ENCODE measurements at regions not wholly inside any gene's neighbourhood (a gene's known extent, or its start where the extent isn't known, plus 50 kb on each side); places are given as distances from the start of the nearest gene placed in this dataset.

DNA sequence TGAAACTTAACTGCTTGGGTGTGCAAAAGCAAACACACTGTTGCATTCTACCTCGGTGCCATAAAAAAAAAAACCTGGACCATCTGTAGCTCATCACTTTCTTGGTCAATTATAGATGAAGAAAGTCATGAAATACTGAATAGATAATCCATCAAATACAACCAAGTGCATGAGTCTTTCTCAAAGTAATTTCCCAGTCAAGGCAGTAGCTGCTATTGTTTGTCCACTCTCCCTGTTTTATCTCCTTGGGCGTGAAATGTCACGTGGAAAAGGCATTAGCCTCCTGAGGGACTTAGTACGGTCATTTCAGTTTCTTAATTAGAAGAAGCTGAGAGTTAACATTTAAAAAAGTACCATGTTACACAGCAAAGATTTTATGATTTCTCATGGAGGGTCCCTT is 1697.9 kb downstream of the PCDH9 start (continued):
- TF ChIP-seq, protein P1, sequence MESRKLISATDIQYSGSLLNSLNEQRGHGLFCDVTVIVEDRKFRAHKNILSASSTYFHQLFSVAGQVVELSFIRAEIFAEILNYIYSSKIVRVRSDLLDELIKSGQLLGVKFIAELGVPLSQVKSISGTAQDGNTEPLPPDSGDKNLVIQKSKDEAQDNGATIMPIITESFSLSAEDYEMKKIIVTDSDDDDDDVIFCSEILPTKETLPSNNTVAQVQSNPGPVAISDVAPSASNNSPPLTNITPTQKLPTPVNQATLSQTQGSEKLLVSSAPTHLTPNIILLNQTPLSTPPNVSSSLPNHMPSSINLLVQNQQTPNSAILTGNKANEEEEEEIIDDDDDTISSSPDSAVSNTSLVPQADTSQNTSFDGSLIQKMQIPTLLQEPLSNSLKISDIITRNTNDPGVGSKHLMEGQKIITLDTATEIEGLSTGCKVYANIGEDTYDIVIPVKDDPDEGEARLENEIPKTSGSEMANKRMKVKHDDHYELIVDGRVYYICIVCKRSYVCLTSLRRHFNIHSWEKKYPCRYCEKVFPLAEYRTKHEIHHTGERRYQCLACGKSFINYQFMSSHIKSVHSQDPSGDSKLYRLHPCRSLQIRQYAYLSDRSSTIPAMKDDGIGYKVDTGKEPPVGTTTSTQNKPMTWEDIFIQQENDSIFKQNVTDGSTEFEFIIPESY (IDR thresholded peaks at IDR 0.05; ENCODE audit: extremely low read depth, insufficient replicate concordance, low read length), result no peak
- TF ChIP-seq POLR2AphosphoS5 (IDR thresholded peaks at IDR 0.05; ENCODE audit: low read depth, low read length) (no peak), POLR2A (IDR thresholded peaks at IDR 0.05; ENCODE audit: borderline replicate concordance, extremely low read depth, insufficient read depth, insufficient read length) (no peak), EZH2 (IDR thresholded peaks at IDR 0.05) (no peak)
- TF ChIP-seq, protein P2, sequence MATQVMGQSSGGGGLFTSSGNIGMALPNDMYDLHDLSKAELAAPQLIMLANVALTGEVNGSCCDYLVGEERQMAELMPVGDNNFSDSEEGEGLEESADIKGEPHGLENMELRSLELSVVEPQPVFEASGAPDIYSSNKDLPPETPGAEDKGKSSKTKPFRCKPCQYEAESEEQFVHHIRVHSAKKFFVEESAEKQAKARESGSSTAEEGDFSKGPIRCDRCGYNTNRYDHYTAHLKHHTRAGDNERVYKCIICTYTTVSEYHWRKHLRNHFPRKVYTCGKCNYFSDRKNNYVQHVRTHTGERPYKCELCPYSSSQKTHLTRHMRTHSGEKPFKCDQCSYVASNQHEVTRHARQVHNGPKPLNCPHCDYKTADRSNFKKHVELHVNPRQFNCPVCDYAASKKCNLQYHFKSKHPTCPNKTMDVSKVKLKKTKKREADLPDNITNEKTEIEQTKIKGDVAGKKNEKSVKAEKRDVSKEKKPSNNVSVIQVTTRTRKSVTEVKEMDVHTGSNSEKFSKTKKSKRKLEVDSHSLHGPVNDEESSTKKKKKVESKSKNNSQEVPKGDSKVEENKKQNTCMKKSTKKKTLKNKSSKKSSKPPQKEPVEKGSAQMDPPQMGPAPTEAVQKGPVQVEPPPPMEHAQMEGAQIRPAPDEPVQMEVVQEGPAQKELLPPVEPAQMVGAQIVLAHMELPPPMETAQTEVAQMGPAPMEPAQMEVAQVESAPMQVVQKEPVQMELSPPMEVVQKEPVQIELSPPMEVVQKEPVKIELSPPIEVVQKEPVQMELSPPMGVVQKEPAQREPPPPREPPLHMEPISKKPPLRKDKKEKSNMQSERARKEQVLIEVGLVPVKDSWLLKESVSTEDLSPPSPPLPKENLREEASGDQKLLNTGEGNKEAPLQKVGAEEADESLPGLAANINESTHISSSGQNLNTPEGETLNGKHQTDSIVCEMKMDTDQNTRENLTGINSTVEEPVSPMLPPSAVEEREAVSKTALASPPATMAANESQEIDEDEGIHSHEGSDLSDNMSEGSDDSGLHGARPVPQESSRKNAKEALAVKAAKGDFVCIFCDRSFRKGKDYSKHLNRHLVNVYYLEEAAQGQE (IDR thresholded peaks at IDR 0.05; ENCODE audit: low read depth), result no peak

- Histone ChIP-seq H2AFZ (ENCODE audit: low read depth, low read length, poor library complexity, severe bottlenecking) (no peak overlapping the region), H3K27me3 (ENCODE audit: insufficient read depth, low read length) (no peaks in the 10 kb centered on the region), H3K9me3 (ENCODE audit: control insufficient read depth in 1 of 2, insufficient read depth in 1 of 2, low read depth in 1 of 2, low read length in 2 of 2) (no peaks in the 10 kb centered on the region), H3K36me3 (ENCODE audit: control insufficient read depth in 1 of 2, insufficient read depth in 2 of 2, low read length in 2 of 2) (no peaks in the 10 kb centered on the region), H3K9me2 (ENCODE audit: insufficient read depth) (no peaks in the 10 kb centered on the region), H3K79me2 (ENCODE audit: insufficient read depth, low read length) (no peaks in the 10 kb centered on the region), H3K4me2 (ENCODE audit: low read length) (no peak overlapping the region), H3K4me1 (ENCODE audit: control insufficient read depth in 1 of 2, insufficient read depth in 2 of 2, low read length in 2 of 2) (no peaks in the 10 kb centered on the region), H4K20me1 (ENCODE audit: insufficient read depth) (no peaks in the 10 kb centered on the region), H3K9ac (ENCODE audit: low read length) (no peak overlapping the region), H3K4me3 (replicated peaks in 1 of 2; ENCODE audit: low read depth in 1 of 2, low read length in 2 of 2) (no peak overlapping the region), H3K27ac (ENCODE audit: low read depth, low read length) (no peak overlapping the region)
- TF ChIP-seq, protein P1 (IDR thresholded peaks at IDR 0.05; ENCODE audit: extremely low read depth, insufficient replicate concordance, low read length), result no peak
- TF ChIP-seq SP1 (IDR thresholded peaks at IDR 0.05; ENCODE audit: low read depth) (no peak), YY1 (IDR thresholded peaks at IDR 0.05; ENCODE audit: extremely low read depth, insufficient replicate concordance, low read depth, low read length) (no peak), EGR1 (IDR thresholded peaks at IDR 0.05; ENCODE audit: low read depth) (no peak), SRF (IDR thresholded peaks at IDR 0.05; ENCODE audit: low read depth) (no peak), POLR2AphosphoS5 (IDR thresholded peaks at IDR 0.05; ENCODE audit: low read depth, low read length) (no peak), CBX3 (IDR thresholded peaks at IDR 0.05; ENCODE audit: low read depth) (no peak), CEBPB (IDR thresholded peaks at IDR 0.05; ENCODE audit: low read depth) (no peak), ELF1 (IDR thresholded peaks at IDR 0.05; ENCODE audit: borderline replicate concordance, low read depth) (no peak), RAD21 (IDR thresholded peaks at IDR 0.05; ENCODE audit: low read depth) (no peak), SIN3A (IDR thresholded peaks at IDR 0.05; ENCODE audit: low read depth) (no peak), ZNF274 (IDR thresholded peaks at IDR 0.05; ENCODE audit: low read depth, low read length) (no peak)
- TF ChIP-seq, protein P3, sequence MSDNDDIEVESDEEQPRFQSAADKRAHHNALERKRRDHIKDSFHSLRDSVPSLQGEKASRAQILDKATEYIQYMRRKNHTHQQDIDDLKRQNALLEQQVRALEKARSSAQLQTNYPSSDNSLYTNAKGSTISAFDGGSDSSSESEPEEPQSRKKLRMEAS (IDR thresholded peaks at IDR 0.05), result no peak
- intact Hi-C loops (cut with micrococcal nuclease), result no loop called here
- ChIA-PET RAD21 (ENCODE audit: low non-redundant PET in 1 of 2, low total read pairs in 2 of 2, uncharacterized antibody in 2 of 2, unreplicated experiment in 2 of 2) (no interaction called here), CTCF (no interaction called here), POLR2A (no interaction called here)
- DNase-seq (ENCODE audit: low read depth, low spot score) (no peak), ATAC-seq (no peak)
- BruUV-seq (replicated peaks), result no TSS peak
These were observed 1699.4 kb downstream of the PCDH9 start for GRCh38 chr13:65530688-65531087.

Data from HCT116 (cell line).